CD4-positive, CD25-positive, alpha-beta regulatory T cell (primary cell): ENCODE measurements at regions not wholly inside any gene's neighbourhood (a gene's known extent, or its start where the extent isn't known, plus 50 kb on each side); places are given as distances from the start of the nearest gene placed in this dataset.

Source experiments
- ATAC-seq, 2 donors: fragments of 150-1000 bp; cut with Tn5 transposase; one replicate each; pipeline ENCODE4 v1.10.0; 2021; ENCODE audit warnings: low read depth in 2 of 2, moderate number of reproducible peaks in 2 of 2, moderate library complexity in 1 of 2
- DNase-seq, 3 donors: peaks; one replicate each; pipeline versions ENCODE4 v3.0.0 to v3.0.0-alpha.2; 2012 to 2022; ENCODE audit warnings: mixed read lengths in 1 of 3
- H3K27ac ChIP-seq: one replicate; pipeline ENCODE4 v1.7.0; 2013; ENCODE audit warnings: mild to moderate bottlenecking, low read length; ENCODE audit not compliant: insufficient read depth, poor library complexity, severe bottlenecking
- H3K27me3 ChIP-seq: one replicate; pipeline ENCODE4 v1.7.0; 2013; ENCODE audit warnings: low read length; ENCODE audit not compliant: control insufficient read depth, insufficient read depth
- H3K36me3 ChIP-seq: one replicate; pipeline ENCODE4 v1.7.0; 2013; ENCODE audit warnings: mild to moderate bottlenecking, low read length, moderate library complexity; ENCODE audit not compliant: control insufficient read depth, insufficient read depth
- H3K4me1 ChIP-seq: 2 replicates; pipeline ENCODE4 v1.7.0; 2013; ENCODE audit warnings: mild to moderate bottlenecking, low read length; ENCODE audit not compliant: insufficient read depth, control insufficient read depth, poor library complexity, severe bottlenecking
- H3K4me3 ChIP-seq: one replicate; pipeline ENCODE4 v1.7.0; 2013; ENCODE audit warnings: low read depth, mild to moderate bottlenecking, low read length, moderate library complexity
- H3K9me3 ChIP-seq, 2 experiments: 1 replicate in 1 of 2; 2 replicates in 1 of 2; pipeline ENCODE4 v1.7.0; 2013; ENCODE audit warnings: low read length in 2 of 2, mild to moderate bottlenecking in 1 of 2, moderate library complexity in 1 of 2; ENCODE audit not compliant: control insufficient read depth in 2 of 2
- H3K27ac Mint-ChIP-seq, 3 donors: one replicate each; pipeline ENCODE4 v1.8.0; 2020 to 2022; ENCODE audit warnings: mild to moderate bottlenecking in 3 of 3, mixed read lengths in 3 of 3, moderate library complexity in 2 of 3
- H3K27me3 Mint-ChIP-seq: one replicate; pipeline ENCODE4 v1.8.0; 2022; ENCODE audit warnings: mild to moderate bottlenecking, mixed read lengths
- H3K36me3 Mint-ChIP-seq: one replicate; pipeline ENCODE4 v1.8.0; 2020; ENCODE audit warnings: mixed read lengths
- H3K4me1 Mint-ChIP-seq, 4 donors: one replicate each; pipeline ENCODE4 v1.8.0; 2020 to 2022; ENCODE audit warnings: mixed read lengths in 4 of 4, mild to moderate bottlenecking in 1 of 4
- H3K4me3 Mint-ChIP-seq, 4 donors: one replicate each; pipeline ENCODE4 v1.8.0; 2020 to 2022; ENCODE audit warnings: mild to moderate bottlenecking in 4 of 4, mixed read lengths in 4 of 4, moderate library complexity in 3 of 4
- H3K9me3 Mint-ChIP-seq, 7 donors: one replicate each; pipeline ENCODE4 v1.8.0; 2020 to 2022; ENCODE audit warnings: mixed read lengths in 7 of 7, mild to moderate bottlenecking in 3 of 7, moderate library complexity in 2 of 7

GRCh38 chr2:217277646-217278398 is 418.0 kb upstream of the TNP1 start:
- Histone ChIP-seq H3K9me3 (no peaks in the 10 kb centered on the region), H3K4me3 (no peak overlapping the region), H3K4me1 (no peaks in the 10 kb centered on the region), H3K27ac (no peak overlapping the region), H3K36me3 (no peaks in the 10 kb centered on the region), H3K27me3 (no peaks in the 10 kb centered on the region)
- no peak for ATAC-seq
- no peak for DNase-seq
- Mint-ChIP-seq H3K36me3 (no peaks in the 10 kb centered on the region), H3K9me3 (peaks cover 0 to 3% (median 0%) of the 10 kb centered on the region in 7 donors), H3K4me1 (no peaks in the 10 kb centered on the region), H3K27me3 (no peaks in the 10 kb centered on the region), H3K4me3 (no peak overlapping the region), H3K27ac (no peak overlapping the region)

- Histone ChIP-seq H3K27ac (no peak overlapping the region), H3K4me3 (no peak overlapping the region), H3K27me3 (no peaks in the 10 kb centered on the region), H3K36me3 (no peaks in the 10 kb centered on the region), H3K4me1 (no peaks in the 10 kb centered on the region), H3K9me3 (no peaks in the 10 kb centered on the region)
- Mint-ChIP-seq H3K27ac (no peak overlapping the region), H3K27me3 (peaks cover 7% of the 10 kb centered on the region), H3K9me3 (peaks cover 0 to 3% (median 0%) of the 10 kb centered on the region in 7 donors), H3K36me3 (no peaks in the 10 kb centered on the region), H3K4me3 (no peak overlapping the region), H3K4me1 (no peaks in the 10 kb centered on the region)
- ATAC-seq, result no peak
- DNase-seq, result no peak
Observed at GRCh38 chr2:217276433-217276832, 416.6 kb upstream of the TNP1 start.

- Mint-ChIP-seq H3K36me3 (no peaks in the 10 kb centered on the region), H3K4me3 (no peak overlapping the region), H3K9me3 (peaks cover 0 to 3% (median 0%) of the 10 kb centered on the region in 7 donors), H3K4me1 (no peaks in the 10 kb centered on the region), H3K27me3 (peaks cover 7% of the 10 kb centered on the region), H3K27ac (no peak overlapping the region)
- Histone ChIP-seq H3K4me3 (no peak overlapping the region), H3K4me1 (no peaks in the 10 kb centered on the region), H3K27ac (no peak overlapping the region), H3K36me3 (no peaks in the 10 kb centered on the region), H3K27me3 (no peaks in the 10 kb centered on the region), H3K9me3 (no peaks in the 10 kb centered on the region)
- ATAC-seq, result no peak
- DNase-seq, result no peak
Observed at GRCh38 chr2:217275091-217275490, 415.2 kb upstream of the TNP1 start.

- Mint-ChIP-seq H3K9me3 (peaks cover 0 to 3% (median 0%) of the 10 kb centered on the region in 7 donors), H3K27ac (no peak overlapping the region), H3K27me3 (peaks cover 7% of the 10 kb centered on the region), H3K36me3 (no peaks in the 10 kb centered on the region), H3K4me1 (no peaks in the 10 kb centered on the region), H3K4me3 (no peak overlapping the region)
- Histone ChIP-seq H3K4me1 (no peaks in the 10 kb centered on the region), H3K9me3 (no peaks in the 10 kb centered on the region), H3K27me3 (no peaks in the 10 kb centered on the region), H3K4me3 (no peak overlapping the region), H3K36me3 (no peaks in the 10 kb centered on the region), H3K27ac (no peak overlapping the region)
- DNase-seq, result no peak
- no peak for ATAC-seq
Observed at GRCh38 chr2:217274578-217274977, 414.7 kb upstream of the TNP1 start.

- H3K4me1 ChIP-seq, result no peaks in the 10 kb centered on the region
- H3K27ac ChIP-seq, result no peak overlapping the region
- peaks cover 7% of the 10 kb centered on the region for H3K27me3 Mint-ChIP-seq
- no peaks in the 10 kb centered on the region for H3K36me3 Mint-ChIP-seq
- peaks cover 0 to 3% (median 0%) of the 10 kb centered on the region in 7 donors for H3K9me3 Mint-ChIP-seq
- H3K27ac Mint-ChIP-seq, result no peak overlapping the region
- no peaks in the 10 kb centered on the region for H3K9me3 ChIP-seq
- H3K4me3 ChIP-seq, result no peak overlapping the region
- ATAC-seq (no peak), DNase-seq (no peak)
- H3K4me1 Mint-ChIP-seq, result no peaks in the 10 kb centered on the region
- no peak overlapping the region for H3K4me3 Mint-ChIP-seq
- H3K27me3 ChIP-seq, result no peaks in the 10 kb centered on the region
- no peaks in the 10 kb centered on the region for H3K36me3 ChIP-seq
Observed at GRCh38 chr2:217273851-217274250, 414.0 kb upstream of the TNP1 start.

- Mint-ChIP-seq H3K9me3 (peaks cover 0 to 3% (median 0%) of the 10 kb centered on the region in 7 donors), H3K4me1 (no peaks in the 10 kb centered on the region), H3K27me3 (peaks cover 7% of the 10 kb centered on the region), H3K27ac (no peak overlapping the region), H3K36me3 (no peaks in the 10 kb centered on the region), H3K4me3 (no peak overlapping the region)
- H3K9me3 ChIP-seq, result no peaks in the 10 kb centered on the region
- H3K36me3 ChIP-seq, result no peaks in the 10 kb centered on the region
- ATAC-seq (no peak), DNase-seq (no peak)
- H3K27me3 ChIP-seq, result no peaks in the 10 kb centered on the region
- H3K4me3 ChIP-seq, result no peak overlapping the region
- no peaks in the 10 kb centered on the region for H3K4me1 ChIP-seq
- H3K27ac ChIP-seq, result no peak overlapping the region
Observed at GRCh38 chr2:217273162-217273561, 413.3 kb upstream of the TNP1 start.

- no peaks in the 10 kb centered on the region for H3K27me3 ChIP-seq
- no peaks in the 10 kb centered on the region for H3K9me3 ChIP-seq
- H3K36me3 ChIP-seq, result no peaks in the 10 kb centered on the region
- H3K27me3 Mint-ChIP-seq, result peaks cover 7% of the 10 kb centered on the region
- ATAC-seq (no peak), DNase-seq (no peak)
- H3K4me3 Mint-ChIP-seq, result no peak overlapping the region
- no peak overlapping the region for H3K27ac ChIP-seq
- H3K4me1 ChIP-seq, result no peaks in the 10 kb centered on the region
- H3K36me3 Mint-ChIP-seq, result no peaks in the 10 kb centered on the region
- no peaks in the 10 kb centered on the region for H3K4me1 Mint-ChIP-seq
- H3K9me3 Mint-ChIP-seq, result peaks cover 0 to 5% (median 3%) of the 10 kb centered on the region in 7 donors
- H3K27ac Mint-ChIP-seq, result no peak overlapping the region
- no peak overlapping the region for H3K4me3 ChIP-seq
Observed at GRCh38 chr2:217271813-217272212, 411.9 kb upstream of the TNP1 start.

GRCh38 chr2:217270485-217271121 is 410.7 kb upstream of the TNP1 start:
- Histone ChIP-seq H3K27ac (no peak overlapping the region), H3K4me3 (no peak overlapping the region), H3K4me1 (no peaks in the 10 kb centered on the region), H3K27me3 (no peaks in the 10 kb centered on the region), H3K9me3 (no peaks in the 10 kb centered on the region), H3K36me3 (no peaks in the 10 kb centered on the region)
- Mint-ChIP-seq H3K27ac (no peak overlapping the region), H3K4me1 (no peaks in the 10 kb centered on the region), H3K4me3 (no peak overlapping the region), H3K9me3 (peaks cover 0 to 5% (median 3%) of the 10 kb centered on the region in 7 donors), H3K27me3 (peaks cover 7% of the 10 kb centered on the region), H3K36me3 (no peaks in the 10 kb centered on the region)
- ATAC-seq (no peak), DNase-seq (no peak)
